IMR-90 (cell line): ENCODE measurements at regions not wholly inside any gene's neighbourhood (a gene's known extent, or its start where the extent isn't known, plus 50 kb on each side); places are given as distances from the start of the nearest gene placed in this dataset.

Experiments used
- ATAC-seq: fragments of 200-7000 bp; cut with Tn5 transposase; 2 replicates; pipeline ENCODE4 v1.9.1; 2020; ENCODE audit warnings: low read depth, mild to moderate bottlenecking, moderate library complexity
- BruUV-seq: library from RNA; stranded (reverse); fragments of 400-500 nt; replicated peaks from 2 replicates; lab custom pipeline; 2021; lab: Mats Ljungman, UMichigan
- CTCF ChIA-PET: fragments of 300-600 bp; formaldehyde crosslinking; extraction: SDS; loops from one replicate; lab custom pipeline; 2021; ENCODE audit warnings: antibody characterized with exemption; lab: Yijun Ruan, JAX
- POLR2A ChIA-PET: fragments of 300-600 bp; sonication (Branson Sonifier 250); formaldehyde crosslinking; loops from one replicate; lab custom pipeline; 2022; ENCODE audit warnings: antibody characterized with exemption; ENCODE audit not compliant: unreplicated experiment; lab: Charles Lee
- DNase-seq: peaks from one replicate; pipeline ENCODE4 v3.0.0; 2013
- H2AFZ ChIP-seq: replicated peaks from 2 replicates; pipeline ENCODE3; 2013; ENCODE audit warnings: low read length, mild to moderate bottlenecking; ENCODE audit not compliant: poor library complexity
- H2AK5ac ChIP-seq: 2 replicates; pipeline ENCODE4 v1.6.1; 2013; ENCODE audit warnings: low read depth, low read length, inconsistent platforms
- H2AK9ac ChIP-seq: replicated peaks from 2 replicates; pipeline ENCODE3; 2013; ENCODE audit warnings: mild to moderate bottlenecking, low read depth, low read length, moderate library complexity; ENCODE audit not compliant: poor library complexity
- H2BK120ac ChIP-seq: 2 replicates; pipeline ENCODE4 v1.6.1; 2013; ENCODE audit warnings: low read depth, low read length, inconsistent platforms
- H2BK15ac ChIP-seq: 3 replicates; pipeline ENCODE4 v1.6.1; 2013; ENCODE audit warnings: low read depth, low read length, inconsistent platforms
- H2BK20ac ChIP-seq: 2 replicates; pipeline ENCODE4 v1.6.1; 2013; ENCODE audit warnings: low read depth, mild to moderate bottlenecking, inconsistent platforms, low read length, moderate library complexity
- H2BK5ac ChIP-seq: 2 replicates; pipeline ENCODE4 v1.6.1; 2013; ENCODE audit warnings: mild to moderate bottlenecking, low read depth, low read length, inconsistent platforms; ENCODE audit not compliant: poor library complexity, severe bottlenecking
- H3K14ac ChIP-seq: replicated peaks from 2 replicates; pipeline ENCODE4 v1.6.1; 2013; ENCODE audit warnings: low read depth, low read length, inconsistent platforms
- H3K18ac ChIP-seq: 2 replicates; pipeline ENCODE4 v1.6.1; 2013; ENCODE audit warnings: low read depth, low read length, control low read depth
- H3K23ac ChIP-seq: 2 replicates; pipeline ENCODE4 v1.6.1; 2013; ENCODE audit warnings: low read depth, low read length, inconsistent platforms
- H3K27ac ChIP-seq: 2 replicates; pipeline ENCODE4 v1.5.1; 2013; ENCODE audit warnings: mild to moderate bottlenecking, control low read depth, low read length; ENCODE audit not compliant: insufficient read depth
- H3K27me3 ChIP-seq: 2 replicates; pipeline ENCODE4 v1.6.1; 2013; ENCODE audit warnings: low read length; ENCODE audit not compliant: control insufficient read depth, insufficient read depth
- H3K36me3 ChIP-seq: 2 replicates; pipeline ENCODE4 v1.6.1; 2013; ENCODE audit warnings: low read length, mixed read lengths; ENCODE audit not compliant: control insufficient read depth, insufficient read depth
- H3K4ac ChIP-seq: 2 replicates; pipeline ENCODE4 v1.6.1; 2013; ENCODE audit warnings: low read depth, low read length, inconsistent platforms
- H3K4me1 ChIP-seq: 2 replicates; pipeline ENCODE4 v1.6.1; 2013; ENCODE audit warnings: low read length, mixed read lengths; ENCODE audit not compliant: control insufficient read depth, insufficient read depth
- H3K4me2 ChIP-seq: 2 replicates; pipeline ENCODE4 v1.6.1; 2013; ENCODE audit warnings: low read depth, mild to moderate bottlenecking, control low read depth, low read length, moderate library complexity
- H3K4me3 ChIP-seq: 2 replicates; pipeline ENCODE4 v1.5.1; 2013; ENCODE audit warnings: low read depth, mild to moderate bottlenecking, control low read depth, low read length, moderate library complexity; ENCODE audit not compliant: insufficient read depth
- H3K56ac ChIP-seq: 2 replicates; pipeline ENCODE4 v1.6.1; 2013; ENCODE audit warnings: low read length, inconsistent platforms; ENCODE audit not compliant: insufficient read depth; ENCODE audit errors: extremely low read depth
- H3K79me1 ChIP-seq, 2 experiments: 2 replicates each; pipeline ENCODE4 v1.6.1; 2013; ENCODE audit warnings: low read length in 2 of 2, inconsistent platforms in 1 of 2, low read depth in 1 of 2
- H3K9ac ChIP-seq: 2 replicates; pipeline ENCODE4 v1.6.1; 2013; ENCODE audit warnings: low read depth, low read length, control low read depth
- H3K9me1 ChIP-seq: 2 replicates; pipeline ENCODE4 v1.6.1; 2013; ENCODE audit warnings: low read length, inconsistent platforms; ENCODE audit not compliant: insufficient read depth
- H3K9me3 ChIP-seq: 2 replicates; pipeline ENCODE4 v1.6.1; 2013; ENCODE audit warnings: low read length; ENCODE audit not compliant: control insufficient read depth, insufficient read depth
- H4K20me1 ChIP-seq: 2 replicates; pipeline ENCODE4 v1.6.1; 2013; ENCODE audit warnings: low read length, inconsistent platforms; ENCODE audit not compliant: insufficient read depth
- H4K5ac ChIP-seq: 2 replicates; pipeline ENCODE4 v1.6.1; 2013; ENCODE audit warnings: mild to moderate bottlenecking, low read depth, low read length, control low read depth
- H4K8ac ChIP-seq, 2 experiments: 2 replicates each; pipeline ENCODE4 v1.6.1; 2013; ENCODE audit warnings: low read depth in 2 of 2, low read length in 2 of 2, control low read depth in 1 of 2, inconsistent platforms in 1 of 2
- H4K91ac ChIP-seq: 2 replicates; pipeline ENCODE4 v1.6.1; 2013; ENCODE audit warnings: low read depth, low read length, inconsistent platforms; ENCODE audit not compliant: insufficient read depth
- BHLHE40 ChIP-seq: fragments of 150-350 bp; IDR thresholded peaks from 2 replicates; pipeline ENCODE4 v1.6.1; 2016; ENCODE audit warnings: mild to moderate bottlenecking, low read depth, low read length
- CEBPB ChIP-seq: IDR thresholded peaks from 2 replicates; pipeline ENCODE4 v1.6.1; 2012; ENCODE audit warnings: low read depth, low read length, improper control_type of control experiment
- CHD1 ChIP-seq: IDR thresholded peaks from 2 replicates; pipeline ENCODE4 v1.6.1; 2012; ENCODE audit warnings: low read depth, low read length, improper control_type of control experiment
- CTCF ChIP-seq: conservative IDR thresholded peaks from 2 replicates; pipeline ENCODE4 v1.5.1; 2012; ENCODE audit warnings: mild to moderate bottlenecking, low read depth, low read length, improper control_type of control experiment
- ELK1 ChIP-seq: fragments of 150-350 bp; IDR thresholded peaks from 2 replicates; pipeline ENCODE4 v1.6.1; 2016; ENCODE audit warnings: low read depth, mild to moderate bottlenecking, low read length, moderate library complexity, borderline replicate concordance
- MAFK ChIP-seq: IDR thresholded peaks from 2 replicates; pipeline ENCODE4 v1.6.1; 2012; ENCODE audit warnings: low read depth, low read length, improper control_type of control experiment
- MAZ ChIP-seq: IDR thresholded peaks from 2 replicates; pipeline ENCODE4 v1.6.1; 2012; ENCODE audit warnings: low read depth, mild to moderate bottlenecking, low read length, improper control_type of control experiment, moderate library complexity, borderline replicate concordance
- MXI1 ChIP-seq: IDR thresholded peaks from 2 replicates; pipeline ENCODE4 v1.6.1; 2012; ENCODE audit warnings: low read depth, mild to moderate bottlenecking, low read length, moderate library complexity, borderline replicate concordance
- NFE2L2 ChIP-seq: fragments of 150-350 bp; IDR thresholded peaks from 2 replicates; pipeline ENCODE4 v1.6.1; 2016; ENCODE audit warnings: low read depth, mild to moderate bottlenecking, low read length
- POLR2A ChIP-seq: IDR thresholded peaks from 2 replicates; pipeline ENCODE4 v1.6.1; 2012; ENCODE audit warnings: mild to moderate bottlenecking, low read depth, low read length
- RAD21 ChIP-seq: IDR thresholded peaks from 2 replicates; pipeline ENCODE4 v1.6.1; 2012; ENCODE audit warnings: low read length, improper control_type of control experiment
- SMC3 ChIP-seq: fragments of 150-350 bp; IDR thresholded peaks from 2 replicates; pipeline ENCODE4 v1.6.1; 2016; ENCODE audit warnings: low read depth, mild to moderate bottlenecking, antibody characterized with exemption, low read length, moderate library complexity
- WGBS, 2 experiments: methylation state at CpG; one replicate each; pipeline versions ENCODE4 v1.1.5 to v1.1.7; 2013; ENCODE audit warnings: missing lambda C conversion rate in 2 of 2; ENCODE audit not compliant: insufficient read length in 1 of 2; ENCODE audit errors: extremely low coverage in 2 of 2; 5-methylcytosine and 5-hydroxymethylcytosine counted together
- dilution Hi-C: fragments of 300-500 bp; cut with HindIII; formaldehyde crosslinking; loops from one replicate; pipeline ENCODE4 v1.14.3; 2018; ENCODE audit warnings: low sequenced_read_pairs; ENCODE audit not compliant: unreplicated experiment
- in situ Hi-C: fragments of 300-500 bp; cut with MboI; formaldehyde crosslinking; loops from 3 replicates; pipeline ENCODE4 v1.14.3; 2019; ENCODE audit warnings: low sequenced_read_pairs, inconsistent platforms, mixed read lengths
- intact Hi-C: fragments of 100-400 bp; cut with micrococcal nuclease; formaldehyde crosslinking; loops from 2 replicates; pipeline ENCODE4 v1.10.0; 2022

GRCh38 chr19:28836421-28836820 is 376.5 kb downstream of the UQCRFS1 start:
- Histone ChIP-seq H3K23ac (no peak overlapping the region), H3K4me3 (no peak overlapping the region), H2AK9ac (no peak overlapping the region), H3K4me2 (no peak overlapping the region), H4K8ac (no peak overlapping the region), H3K56ac (no peak overlapping the region), H3K9me3 (peaks cover 2% of the 10 kb centered on the region; the same call in 1 of the 2 replicates), H4K5ac (no peak overlapping the region), H2BK20ac (no peak overlapping the region), H2BK5ac (no peak overlapping the region), H3K27ac (no peak overlapping the region), H2BK120ac (no peak overlapping the region), H2BK15ac (no peak overlapping the region), H3K4me1 (no peaks in the 10 kb centered on the region), H2AFZ (no peak overlapping the region), H2AK5ac (no peak overlapping the region), H3K27me3 (no peaks in the 10 kb centered on the region), H3K79me1 (no peaks in the 10 kb centered on the region), H3K9me1 (no peaks in the 10 kb centered on the region), H3K18ac (no peak overlapping the region), H3K36me3 (no peaks in the 10 kb centered on the region), H3K4ac (no peak overlapping the region), H4K20me1 (no peaks in the 10 kb centered on the region), H3K9ac (no peak overlapping the region), H4K91ac (no peak overlapping the region), H3K14ac (no peak overlapping the region)
- dilution Hi-C loops, result no loop called here
- DNase-seq (no peak), ATAC-seq (no peak)
- in situ Hi-C loops, result no loop called here
- TF ChIP-seq CTCF, result no peak
- TF ChIP-seq MAZ, result no peak
- TF ChIP-seq POLR2A, result no peak
- TF ChIP-seq ELK1, result no peak
- TF ChIP-seq NFE2L2, result no peak
- no peak for TF ChIP-seq RAD21
- TF ChIP-seq CEBPB, result no peak
- no peak for TF ChIP-seq SMC3
- no peak for TF ChIP-seq MXI1
- TF ChIP-seq MAFK, result no peak
- TF ChIP-seq CHD1, result no peak
- TF ChIP-seq BHLHE40, result no peak
- no CpG with 5 or more reads among the region's 7 CpGs for WGBS, 2 experiments
- CTCF ChIA-PET, result no interaction called here
- intact Hi-C loops, result no loop called here
- POLR2A ChIA-PET, result no interaction called here
- BruUV-seq, result no TSS peak
